Skeletal muscle cell (primary cell): ENCODE measurements at regions not wholly inside any gene's neighbourhood (a gene's known extent, or its start where the extent isn't known, plus 50 kb on each side); places are given as distances from the start of the nearest gene placed in this dataset.
"Not testable (repeated sequence)": the region's sequence is repeated elsewhere in the genome, so short reads cannot be mapped to it uniquely, and the experiment has no call there.

ENCODE experiments used
- DNase-seq: peaks from one replicate; pipeline ENCODE4 v3.0.0-alpha.2; 2010; ENCODE audit warnings: low read depth
- H3K4me3 ChIP-seq: 2 replicates; pipeline ENCODE4 v1.5.1; 2011; ENCODE audit warnings: low read depth, mild to moderate bottlenecking, control low read depth, low read length, moderate library complexity

DNA sequence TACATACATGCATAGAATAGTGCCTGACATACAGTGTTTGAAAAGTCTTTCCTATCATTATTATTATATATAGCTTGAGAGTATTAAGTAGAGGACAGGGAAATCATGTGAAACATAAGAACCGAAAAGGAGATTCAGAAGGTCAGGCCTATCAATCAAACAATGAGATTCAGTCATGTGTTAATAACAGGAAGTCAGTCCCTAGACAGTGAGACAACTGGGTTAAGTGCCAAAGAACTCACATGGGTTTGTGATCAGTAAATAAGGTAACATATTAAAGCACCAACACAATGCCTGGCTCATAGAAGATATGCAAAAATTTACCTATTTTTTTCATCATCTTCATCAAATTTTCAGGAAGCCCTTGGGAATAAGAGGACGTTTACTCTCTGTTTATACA, 174.3 kb upstream of the FAT3 start:
- no peak overlapping the region for H3K4me3 ChIP-seq
- DNase-seq = no peak

DNA sequence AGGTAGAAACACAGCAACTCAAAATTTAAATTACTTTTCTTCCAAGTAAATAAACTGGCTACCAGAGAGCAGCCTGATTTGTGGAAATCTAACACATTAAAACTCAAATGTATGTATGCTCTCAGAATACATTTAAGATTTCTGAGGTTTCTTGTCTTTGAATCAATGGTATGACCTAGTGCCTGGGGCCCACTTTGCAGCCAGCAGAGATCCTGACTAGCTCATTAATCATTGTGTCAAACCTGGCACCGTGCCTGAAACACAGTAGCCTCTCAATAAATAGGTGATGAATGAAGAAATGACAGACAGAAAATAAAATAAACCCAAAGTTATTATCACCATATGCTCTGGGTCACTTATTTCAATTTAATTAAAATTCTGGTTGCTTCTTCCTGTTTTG, 176.2 kb upstream of the FAT3 start:
- H3K4me3 ChIP-seq = no peak overlapping the region
- no peak for DNase-seq

DNA sequence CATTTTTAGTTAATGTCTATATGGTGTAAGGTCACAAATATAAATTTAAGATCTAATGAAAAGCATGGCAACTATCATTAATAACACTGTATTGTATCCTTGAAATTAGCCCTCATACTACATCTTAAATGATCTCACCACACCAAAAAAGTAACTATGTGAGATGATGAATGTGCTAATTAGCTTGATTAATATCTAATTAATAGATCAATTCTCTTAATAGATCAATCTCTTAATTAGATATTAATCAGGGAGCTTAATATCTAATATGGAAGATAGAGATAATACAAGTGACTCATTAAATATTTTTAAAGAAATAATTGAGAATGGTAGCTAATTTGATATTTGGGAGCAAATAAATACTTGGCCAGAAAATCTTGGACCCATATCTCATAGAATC, 178.5 kb upstream of the FAT3 start:
- no peak overlapping the region for H3K4me3 ChIP-seq
- DNase-seq = no peak

DNA sequence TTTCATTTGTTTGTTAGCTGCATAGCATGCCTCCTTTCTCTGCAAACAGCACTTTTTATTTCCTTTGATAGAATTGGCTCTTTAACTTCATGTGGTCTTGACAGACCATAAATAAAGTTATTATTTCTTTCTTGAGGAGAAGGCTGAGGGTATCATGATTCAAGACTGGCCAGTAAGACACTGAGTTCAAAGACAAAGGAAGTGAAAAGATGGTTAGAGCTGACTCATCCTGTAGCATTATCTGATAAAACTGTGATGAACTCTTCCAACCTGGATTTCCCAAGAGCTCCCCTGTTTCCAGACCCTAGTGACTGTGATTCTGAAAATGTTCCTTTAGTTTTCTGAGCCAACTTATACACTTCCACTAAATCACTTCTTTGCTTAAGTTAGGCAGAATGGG, 179.3 kb upstream of the FAT3 start:
- no peak overlapping the region for H3K4me3 ChIP-seq
- no peak for DNase-seq

DNA sequence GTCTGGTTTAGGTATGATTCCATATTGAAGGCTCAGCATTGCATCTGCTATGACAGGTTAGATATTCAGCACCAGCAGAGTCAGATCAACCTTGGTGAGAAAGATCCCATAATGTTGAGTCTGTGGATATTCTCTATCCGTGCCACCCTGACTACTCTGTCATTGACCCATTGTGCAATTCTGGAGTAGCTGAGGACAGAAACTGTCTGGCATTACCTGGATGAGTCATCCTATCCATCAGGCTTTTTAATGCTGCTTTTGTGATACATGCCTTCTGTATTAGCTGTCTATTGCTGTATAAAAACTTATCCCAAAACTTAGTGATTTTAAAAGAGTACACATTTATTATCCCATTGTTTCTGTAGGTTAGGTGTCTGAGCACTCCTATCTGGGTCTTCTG, 189.1 kb upstream of the FAT3 start:
- no peak for DNase-seq
- H3K4me3 ChIP-seq = no peak overlapping the region

DNA sequence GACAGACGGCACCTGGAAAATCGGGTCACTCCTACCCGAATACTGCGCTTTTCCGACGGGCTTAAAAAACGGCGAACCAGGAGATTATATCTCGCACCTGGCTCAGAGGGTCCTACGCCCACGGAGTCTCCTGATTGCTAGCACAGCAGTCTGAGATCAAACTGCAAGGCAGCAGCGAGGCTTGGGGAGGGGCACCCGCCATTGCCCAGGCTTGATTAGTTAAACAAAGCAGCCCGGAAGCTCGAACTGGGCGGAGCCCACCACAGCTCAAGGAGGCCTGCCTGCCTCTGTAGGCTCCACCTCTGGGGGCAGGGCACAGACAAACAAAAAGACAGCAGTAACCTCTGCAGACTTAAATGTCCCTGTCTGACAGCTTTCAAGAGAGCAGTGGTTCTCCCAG, 197.5 kb upstream of the FAT3 start:
- not testable (repeated sequence) for DNase-seq, H3K4me3 ChIP-seq

DNA sequence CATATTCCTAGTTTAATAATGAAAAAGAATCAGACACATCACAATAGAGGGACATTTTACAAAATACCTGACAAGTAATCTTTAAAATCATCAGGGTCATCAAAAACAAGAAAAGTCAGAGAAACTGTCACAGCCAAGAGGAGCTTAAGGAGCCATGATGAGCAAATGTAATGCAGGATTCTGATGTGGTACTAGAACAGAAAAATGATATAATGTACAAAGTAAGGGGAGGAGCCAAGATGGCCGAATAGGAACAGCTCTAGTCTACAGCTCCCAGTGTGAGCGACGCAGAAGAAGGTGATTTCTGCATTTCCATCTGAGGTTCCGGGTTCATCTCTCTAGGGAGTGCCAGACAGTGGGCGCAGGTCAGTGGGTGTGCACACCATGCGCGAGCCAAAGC, 198.0 kb upstream of the FAT3 start:
- DNase-seq = no peak
- no peak overlapping the region for H3K4me3 ChIP-seq

DNA sequence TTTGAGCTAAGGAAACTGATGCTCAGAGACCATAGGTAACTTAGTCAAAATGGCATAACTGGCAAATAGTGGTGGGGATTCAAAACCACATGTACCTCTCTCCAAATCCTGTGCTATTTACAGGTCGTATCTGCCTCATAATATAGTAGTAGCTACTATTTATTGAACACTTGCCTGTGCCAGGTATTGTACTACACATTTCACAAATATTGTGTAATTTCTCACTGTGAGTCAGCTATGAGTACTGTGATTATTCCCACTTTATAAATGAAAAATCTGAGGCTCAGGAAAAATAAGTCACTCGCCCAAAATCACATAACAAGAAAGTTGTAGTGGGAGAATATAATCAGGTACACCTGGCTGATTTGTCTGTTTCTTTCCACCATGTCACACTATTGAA, 199.8 kb upstream of the FAT3 start:
- H3K4me3 ChIP-seq = no peak overlapping the region
- no peak for DNase-seq

DNA sequence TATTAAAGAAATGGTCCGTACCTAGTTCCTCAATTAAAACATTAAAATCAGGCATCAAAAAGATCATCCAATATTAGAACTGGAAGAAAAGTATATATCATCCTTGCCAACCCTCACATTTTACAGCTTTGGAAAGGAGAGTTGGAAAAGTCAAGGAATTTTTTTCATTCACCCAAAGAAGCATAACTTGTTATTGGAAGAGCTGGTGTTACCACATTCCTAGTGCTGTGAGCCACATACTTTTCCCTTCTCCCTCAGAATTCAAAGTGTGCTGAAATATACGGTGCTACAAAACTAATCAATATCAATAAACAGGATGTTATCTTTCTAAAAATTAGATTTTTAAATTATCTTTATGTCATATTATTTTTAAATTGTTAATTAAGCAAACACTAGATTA, 202.1 kb upstream of the FAT3 start:
- DNase-seq = no peak
- H3K4me3 ChIP-seq = no peak overlapping the region

DNA sequence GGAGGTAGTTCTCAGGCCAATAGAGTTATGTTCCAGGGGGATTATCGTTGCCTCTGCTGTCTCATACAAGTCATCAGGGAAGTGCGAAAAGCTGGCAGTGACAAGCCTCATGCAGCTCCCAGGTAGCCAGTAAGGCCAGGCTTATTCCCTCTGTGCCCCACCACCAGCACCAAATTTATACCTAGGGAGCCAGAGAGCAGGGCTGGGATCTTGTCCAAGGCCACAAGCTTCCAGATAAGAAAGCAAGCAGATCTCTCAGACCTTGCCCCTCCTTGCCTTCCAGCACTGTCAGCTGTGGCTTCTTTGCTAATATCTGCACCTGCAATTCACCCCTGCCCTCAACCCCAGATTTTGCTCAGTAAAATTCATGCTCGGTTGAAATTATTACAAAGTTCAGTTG, 206.3 kb upstream of the FAT3 start:
- DNase-seq = no peak
- H3K4me3 ChIP-seq = no peak overlapping the region

DNA sequence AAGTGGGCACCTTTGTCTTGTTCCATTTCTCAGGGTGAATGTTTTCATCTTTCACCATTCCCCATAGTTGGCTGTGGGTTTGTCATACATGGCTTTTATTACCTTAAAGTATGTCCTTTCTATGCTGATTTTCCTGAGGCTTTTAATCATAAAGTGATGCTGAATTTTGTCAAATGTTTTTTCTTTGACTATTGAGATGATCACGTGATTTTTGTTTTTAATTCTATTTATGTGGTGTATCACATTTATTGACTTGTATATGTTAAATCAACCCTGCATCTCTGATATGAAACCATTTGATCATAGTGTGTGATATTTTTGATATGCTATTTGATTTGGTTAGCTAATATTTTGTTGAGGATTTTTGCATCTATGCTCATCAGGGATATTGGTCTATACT, 216.4 kb upstream of the FAT3 start:
- H3K4me3 ChIP-seq = no peak overlapping the region

DNA sequence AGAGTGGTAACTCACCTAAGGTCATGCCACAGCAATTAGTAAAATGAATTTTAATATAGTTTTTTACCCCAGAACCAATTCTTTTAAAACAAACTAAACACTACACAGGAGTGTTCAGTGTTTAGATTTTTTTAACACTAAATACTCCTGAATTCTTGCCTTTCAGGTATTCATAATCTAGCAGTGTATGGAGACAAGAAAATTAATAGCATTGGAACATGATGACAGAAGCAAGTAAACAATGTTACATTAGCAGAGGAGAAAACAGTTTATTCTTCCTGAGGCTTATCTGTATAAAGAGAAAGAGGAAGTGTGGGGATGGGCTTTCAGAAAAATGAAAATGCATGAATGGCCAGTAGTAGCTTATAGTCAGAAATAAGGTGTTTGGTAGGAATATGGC, 222.1 kb upstream of the FAT3 start:
- H3K4me3 ChIP-seq = no peak overlapping the region
- no peak for DNase-seq

More for the DNA sequence above, 216.4 kb upstream of the FAT3 start:
- DNase-seq = no peak

DNA sequence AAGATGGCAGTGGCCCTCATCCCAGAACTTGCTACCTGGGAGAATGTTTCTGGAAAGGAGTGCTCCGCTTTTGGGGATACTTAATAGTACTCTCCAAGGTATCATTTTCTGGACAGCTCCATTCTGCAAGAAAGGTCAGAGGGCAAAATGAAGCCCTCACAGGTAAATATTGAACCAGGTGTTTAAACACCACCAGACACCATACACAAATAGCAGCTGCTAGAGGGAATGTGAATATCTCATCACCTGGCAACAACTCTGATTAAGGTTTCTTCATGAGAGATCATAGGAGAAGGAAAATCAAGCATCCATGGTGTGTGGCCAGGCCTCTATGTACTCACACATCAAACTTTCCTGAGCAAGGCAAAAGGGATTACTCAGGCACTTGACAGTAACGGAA, 226.1 kb upstream of the FAT3 start:
- no peak for DNase-seq
- H3K4me3 ChIP-seq = no peak overlapping the region

DNA sequence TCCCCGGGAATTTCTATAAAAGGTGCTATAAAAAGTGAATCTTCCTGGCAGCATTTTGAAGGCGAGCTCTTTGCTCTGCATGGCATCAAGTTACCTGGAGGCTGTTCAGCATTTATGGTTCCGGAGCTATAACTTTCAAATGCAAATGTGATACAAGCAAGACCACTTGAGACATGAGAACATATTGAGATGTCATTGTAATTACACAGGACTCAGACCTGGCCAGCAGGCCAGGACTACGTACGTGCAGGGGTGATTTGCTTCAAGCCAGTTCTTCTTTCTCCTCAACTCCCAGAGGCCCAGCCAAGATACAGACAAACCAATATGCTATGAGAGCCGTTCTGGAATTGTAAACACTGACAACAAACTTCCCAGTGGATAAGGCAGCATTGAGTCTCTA, 227.4 kb upstream of the FAT3 start:
- DNase-seq = no peak
- H3K4me3 ChIP-seq = no peak overlapping the region

DNA sequence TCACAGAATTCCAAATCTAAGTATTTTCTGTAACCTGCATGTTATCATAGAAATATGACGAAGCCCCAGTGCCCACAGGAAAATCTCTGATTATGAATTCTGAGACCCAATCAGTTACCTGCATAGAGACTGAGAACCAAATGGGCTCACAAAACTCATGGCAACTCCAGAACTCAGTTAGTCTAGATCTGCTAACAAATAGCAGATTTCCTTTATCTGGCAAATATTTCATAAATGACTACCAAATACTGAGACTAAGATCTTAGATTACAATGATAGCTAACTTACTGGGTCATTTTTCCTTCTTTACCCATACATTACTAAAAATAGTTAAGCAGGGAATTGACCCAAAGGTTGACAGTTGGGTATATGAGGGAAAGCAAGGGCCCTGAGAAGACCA, 228.1 kb upstream of the FAT3 start:
- H3K4me3 ChIP-seq = no peak overlapping the region
- no peak for DNase-seq

DNA sequence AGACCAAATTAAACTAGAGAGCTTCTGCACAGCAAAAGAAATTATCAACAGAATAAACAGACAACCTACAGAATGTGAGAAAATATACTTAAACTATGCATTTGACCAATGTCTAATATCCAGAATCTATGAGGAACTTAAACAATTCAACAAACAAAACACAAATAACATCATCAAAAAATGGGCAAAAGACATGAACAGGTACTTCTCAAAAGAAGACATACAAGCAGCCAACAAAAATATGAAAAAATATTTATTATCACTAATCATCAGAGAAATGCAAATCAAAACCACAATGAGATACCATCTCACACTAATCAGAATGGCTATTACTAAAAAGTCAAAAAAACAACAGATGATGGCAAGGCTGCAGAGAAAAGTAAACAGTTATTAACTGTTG, 236.2 kb upstream of the FAT3 start:
- not testable (repeated sequence) for DNase-seq, H3K4me3 ChIP-seq

DNA sequence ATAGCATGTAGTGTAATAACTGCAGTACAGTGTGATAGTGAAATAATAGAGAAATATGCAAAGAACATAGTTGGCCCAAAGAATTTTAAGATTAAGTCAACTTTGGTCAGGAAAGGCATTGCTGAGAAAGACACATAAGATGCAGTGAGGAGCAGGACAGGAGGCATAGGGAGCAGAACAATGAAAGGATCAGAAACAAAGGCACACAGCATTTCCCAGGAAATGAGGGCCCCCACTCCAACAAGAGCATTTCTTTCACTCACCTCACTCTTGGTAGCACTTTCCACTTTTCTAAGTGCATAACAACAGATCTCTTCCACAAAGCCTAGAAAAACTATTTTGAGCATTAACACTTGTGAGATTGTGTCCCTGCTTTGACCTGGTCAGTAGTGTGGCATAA, 238.4 kb upstream of the FAT3 start:
- H3K4me3 ChIP-seq = no peak overlapping the region
- DNase-seq = no peak

DNA sequence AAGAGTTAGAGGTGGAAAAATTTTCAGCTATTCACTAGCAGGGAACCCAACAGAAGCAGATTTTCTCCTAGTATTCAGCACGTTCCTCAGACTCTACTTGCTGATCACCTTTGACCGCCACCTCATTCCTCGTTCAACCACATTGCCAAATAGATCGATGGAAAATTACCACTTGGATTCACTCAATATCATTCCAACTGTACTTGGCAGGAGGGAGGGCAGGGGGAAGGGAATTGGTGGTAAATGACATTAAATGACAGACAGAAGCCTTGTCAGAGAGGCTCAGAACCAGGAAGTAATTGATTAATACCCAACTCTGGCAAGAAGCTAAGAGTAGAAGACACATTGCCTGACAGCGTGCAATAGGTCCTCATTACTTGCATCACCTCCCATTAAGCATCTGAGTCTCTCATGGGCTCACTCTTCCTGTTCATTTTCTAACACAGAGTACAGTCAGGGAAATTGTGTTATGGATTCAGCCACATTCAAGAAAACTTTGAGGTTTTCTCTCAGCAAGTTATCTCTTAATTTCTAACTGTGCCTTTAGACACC, 240.5 kb upstream of the FAT3 start:
- no peak for DNase-seq
- no peak overlapping the region for H3K4me3 ChIP-seq

DNA sequence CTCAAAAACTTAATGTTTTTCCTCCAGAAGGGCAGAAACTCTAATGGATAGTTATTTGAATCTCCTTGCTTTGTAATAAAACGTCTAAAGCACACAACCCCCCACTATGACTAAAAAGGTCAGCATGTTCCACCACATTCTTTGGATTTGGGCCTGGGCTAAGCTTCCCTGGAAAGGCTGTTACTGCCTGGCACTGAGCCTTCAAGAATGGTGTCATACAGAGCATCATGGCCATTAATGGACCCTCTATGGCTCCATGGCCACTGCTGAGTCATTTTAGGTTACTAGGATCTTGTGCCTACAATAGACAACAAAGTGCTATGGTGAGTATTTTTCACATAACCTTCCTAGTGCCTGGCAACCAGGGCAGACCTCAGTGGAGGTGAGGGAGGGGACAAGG, 242.6 kb upstream of the FAT3 start:
- H3K4me3 ChIP-seq = no peak overlapping the region
- peak; percentile 98 for DNase-seq

DNA sequence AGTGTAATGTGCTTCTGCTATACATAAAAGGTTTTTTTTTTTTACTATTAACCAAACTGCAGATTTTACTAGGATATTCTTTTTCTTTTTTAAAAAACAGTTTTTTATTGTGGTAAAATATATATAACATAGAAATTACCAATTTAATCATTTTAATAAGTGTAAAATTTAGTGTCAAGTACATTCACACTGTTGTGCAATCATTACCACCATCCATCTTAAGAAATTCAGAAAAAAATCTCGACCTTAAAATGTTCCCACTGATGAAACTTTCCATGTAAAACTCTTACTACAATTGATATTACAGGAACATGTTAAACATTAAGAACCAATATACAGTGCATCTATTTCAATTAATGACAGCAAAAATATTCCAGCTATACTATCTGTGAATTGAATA, 244.8 kb upstream of the FAT3 start:
- DNase-seq = no peak
- H3K4me3 ChIP-seq = no peak overlapping the region

DNA sequence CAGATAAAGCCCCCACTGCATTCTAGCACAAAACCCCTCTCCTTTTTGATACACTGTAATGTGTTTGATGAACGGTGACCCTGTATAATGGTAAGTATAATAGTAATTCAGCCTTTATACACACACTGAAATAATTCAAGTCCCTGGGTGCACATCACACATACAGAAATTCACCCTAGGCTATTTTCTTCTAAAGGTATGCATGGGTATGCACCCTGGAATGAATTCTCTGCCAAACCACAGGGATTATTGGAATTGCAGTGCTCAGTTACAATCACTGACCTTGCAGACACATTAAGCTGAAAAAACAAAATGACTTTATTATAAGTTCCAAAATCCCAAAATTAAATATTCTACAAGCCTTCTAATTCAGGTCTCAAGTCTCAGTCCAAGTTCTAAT, 245.9 kb upstream of the FAT3 start:
- DNase-seq = no peak
- H3K4me3 ChIP-seq = no peak overlapping the region

DNA sequence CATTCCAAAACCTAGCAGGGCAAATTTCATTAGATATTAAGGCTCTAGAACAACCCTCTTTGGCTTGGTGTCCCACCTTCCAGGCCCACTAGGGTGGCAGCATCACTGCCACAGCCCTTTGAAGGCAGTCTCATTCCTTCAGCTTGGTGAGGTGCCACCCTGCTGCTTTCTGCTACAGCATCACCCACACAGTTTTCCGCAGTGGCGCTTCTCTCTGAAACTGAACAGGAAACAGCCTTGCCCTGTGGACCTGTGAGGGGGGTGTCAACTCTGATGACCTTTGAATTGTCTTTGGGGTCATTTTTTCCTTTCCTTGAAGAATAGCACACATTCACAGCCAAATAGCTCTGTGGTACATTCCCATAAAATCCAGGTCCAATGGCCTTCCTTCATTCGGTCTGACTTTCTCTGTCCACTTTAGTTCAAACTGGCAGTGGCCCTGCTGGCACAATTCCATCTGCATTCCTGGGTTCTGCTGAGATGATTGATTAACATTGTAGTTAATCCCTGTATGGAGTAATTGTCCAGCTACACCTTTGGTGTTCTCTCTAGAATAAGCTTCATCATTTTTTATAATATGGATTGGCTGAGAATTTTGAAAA, 251.9 kb upstream of the FAT3 start:
- DNase-seq = no peak
- H3K4me3 ChIP-seq = no peak overlapping the region
